ENCODE measurements at regions not wholly inside any gene's neighbourhood (a gene's known extent, or its start where the extent isn't known, plus 50 kb on each side); places are given as distances from the start of the nearest gene placed in this dataset.

DNA sequence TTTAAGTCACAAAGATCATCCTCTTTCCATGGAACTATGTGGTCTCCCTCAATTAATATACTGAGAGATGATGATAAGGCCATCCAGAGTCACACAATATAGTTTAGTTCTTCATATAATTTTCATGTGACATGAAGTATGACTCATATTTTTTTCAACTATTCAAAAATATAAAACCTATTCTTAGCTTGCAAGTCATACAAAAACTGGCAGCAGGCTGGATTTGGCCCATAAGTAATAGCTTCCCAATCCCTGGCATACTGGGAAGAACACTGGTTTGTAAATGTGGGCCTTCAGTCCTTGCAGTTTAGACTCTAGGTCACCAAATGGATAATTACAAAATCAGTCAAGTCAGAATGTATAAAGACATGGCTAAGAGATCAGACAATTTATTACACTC is 356.6 kb downstream of the PPP1R3A start:
- TF ChIP-seq, protein P1, sequence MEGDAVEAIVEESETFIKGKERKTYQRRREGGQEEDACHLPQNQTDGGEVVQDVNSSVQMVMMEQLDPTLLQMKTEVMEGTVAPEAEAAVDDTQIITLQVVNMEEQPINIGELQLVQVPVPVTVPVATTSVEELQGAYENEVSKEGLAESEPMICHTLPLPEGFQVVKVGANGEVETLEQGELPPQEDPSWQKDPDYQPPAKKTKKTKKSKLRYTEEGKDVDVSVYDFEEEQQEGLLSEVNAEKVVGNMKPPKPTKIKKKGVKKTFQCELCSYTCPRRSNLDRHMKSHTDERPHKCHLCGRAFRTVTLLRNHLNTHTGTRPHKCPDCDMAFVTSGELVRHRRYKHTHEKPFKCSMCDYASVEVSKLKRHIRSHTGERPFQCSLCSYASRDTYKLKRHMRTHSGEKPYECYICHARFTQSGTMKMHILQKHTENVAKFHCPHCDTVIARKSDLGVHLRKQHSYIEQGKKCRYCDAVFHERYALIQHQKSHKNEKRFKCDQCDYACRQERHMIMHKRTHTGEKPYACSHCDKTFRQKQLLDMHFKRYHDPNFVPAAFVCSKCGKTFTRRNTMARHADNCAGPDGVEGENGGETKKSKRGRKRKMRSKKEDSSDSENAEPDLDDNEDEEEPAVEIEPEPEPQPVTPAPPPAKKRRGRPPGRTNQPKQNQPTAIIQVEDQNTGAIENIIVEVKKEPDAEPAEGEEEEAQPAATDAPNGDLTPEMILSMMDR (IDR thresholded peaks at IDR 0.05): no peak
- no peak for TF ChIP-seq POLR2A (IDR thresholded peaks at IDR 0.05)
